ENCODE measurements at regions not wholly inside any gene's neighbourhood (a gene's known extent, or its start where the extent isn't known, plus 50 kb on each side); places are given as distances from the start of the nearest gene placed in this dataset.

- Histone ChIP-seq H3K36me3 (no peaks in the 10 kb centered on the region), H3K9me3 (peaks cover 0 to 13% (median 5%) of the 10 kb centered on the region in 8 donors), H3K4me1 (no peaks in the 10 kb centered on the region), H3K4me3 (no peak overlapping the region), H3K27ac (no peak overlapping the region), H3K27me3 (replicated peaks in 1 of 7) (no peaks in the 10 kb centered on the region)
- intact Hi-C loops (cut with DNase I; ENCODE audit: low total_unique reads) = no loop called here
- WGBS, 5 donors = 58 to 87% (median 81%) methylated on average over 1 of the region's 1 CpG
- no peak for DNase-seq
- TF ChIP-seq CTCF (IDR thresholded peaks at IDR 0.05 in 8 of 11, conservative IDR thresholded peaks at IDR 0.05 in 3 of 11) = no peak
- TF ChIP-seq POLR2AphosphoS5 (IDR thresholded peaks at IDR 0.05) = no peak
- TF ChIP-seq POLR2A (IDR thresholded peaks at IDR 0.05) = no peak
Measured at GRCh38 chr4:107376293-107376692, 340.2 kb upstream of the DKK2 start.

GRCh38 chr4:107366900-107367299 lies 330.8 kb upstream of the DKK2 start:
- no peaks in the 10 kb centered on the region for H3K27me3 ChIP-seq (replicated peaks in 1 of 7)
- no peaks in the 10 kb centered on the region for H3K4me1 ChIP-seq
- H3K4me3 ChIP-seq = no peak overlapping the region
- DNase-seq = no peak
- intact Hi-C loops (cut with DNase I; ENCODE audit: low total_unique reads) = no loop called here
- H3K27ac ChIP-seq = no peak overlapping the region
- TF ChIP-seq POLR2AphosphoS5 (IDR thresholded peaks at IDR 0.05) = no peak
- no peak for TF ChIP-seq POLR2A (IDR thresholded peaks at IDR 0.05)
- no peak for TF ChIP-seq CTCF (IDR thresholded peaks at IDR 0.05 in 8 of 11, conservative IDR thresholded peaks at IDR 0.05 in 3 of 11)
- no peaks in the 10 kb centered on the region for H3K9me3 ChIP-seq
- no peaks in the 10 kb centered on the region for H3K36me3 ChIP-seq

- no peak for DNase-seq
- Histone ChIP-seq H3K4me3 (no peak overlapping the region), H3K27ac (no peak overlapping the region), H3K4me1 (no peaks in the 10 kb centered on the region), H3K36me3 (no peaks in the 10 kb centered on the region), H3K27me3 (replicated peaks in 1 of 7) (no peaks in the 10 kb centered on the region), H3K9me3 (no peaks in the 10 kb centered on the region)
- intact Hi-C loops (cut with DNase I; ENCODE audit: low total_unique reads) = no loop called here
- 64 to 79% (median 67%) methylated on average over 5 of the region's 5 CpGs for WGBS, 5 donors
- TF ChIP-seq CTCF (IDR thresholded peaks at IDR 0.05 in 8 of 11, conservative IDR thresholded peaks at IDR 0.05 in 3 of 11) (no peak), POLR2AphosphoS5 (IDR thresholded peaks at IDR 0.05) (no peak), POLR2A (IDR thresholded peaks at IDR 0.05) (no peak)
Measured at GRCh38 chr4:107366016-107366735, 330.1 kb upstream of the DKK2 start.

GRCh38 chr4:107363125-107363524 lies 327.0 kb upstream of the DKK2 start:
- no peak overlapping the region for H3K4me3 ChIP-seq
- H3K4me1 ChIP-seq = no peaks in the 10 kb centered on the region
- H3K27ac ChIP-seq = no peak overlapping the region
- WGBS, 5 donors = 28 to 78% (median 38%) methylated on average over 2 of the region's 2 CpGs
- intact Hi-C loops (cut with DNase I; ENCODE audit: low total_unique reads) = no loop called here
- no peaks in the 10 kb centered on the region for H3K27me3 ChIP-seq (replicated peaks in 1 of 7)
- H3K9me3 ChIP-seq = no peaks in the 10 kb centered on the region
- no peak for TF ChIP-seq POLR2AphosphoS5 (IDR thresholded peaks at IDR 0.05)
- TF ChIP-seq POLR2A (IDR thresholded peaks at IDR 0.05) = no peak
- no peak for TF ChIP-seq CTCF (IDR thresholded peaks at IDR 0.05 in 8 of 11, conservative IDR thresholded peaks at IDR 0.05 in 3 of 11)
- H3K36me3 ChIP-seq = no peaks in the 10 kb centered on the region
- no peak for DNase-seq
